HL-60 (cell line): ENCODE measurements at regions not wholly inside any gene's neighbourhood (a gene's known extent, or its start where the extent isn't known, plus 50 kb on each side); places are given as distances from the start of the nearest gene placed in this dataset.

Experiments used
- DNase-seq, 2 experiments: peaks; one replicate each; pipeline ENCODE4 v3.0.0-alpha.2; 2010 to 2020; ENCODE audit warnings: low read depth in 1 of 2, low spot score in 1 of 2
- H3K27ac ChIP-seq: fragments of 250-450 bp; sonication (Bioruptor Pico); replicated peaks from 2 replicates; pipeline ENCODE4 v1.5.1; 2020; ENCODE audit warnings: mild to moderate bottlenecking, moderate library complexity
- H3K27me3 ChIP-seq: fragments of 250-450 bp; sonication (Bioruptor Pico); 2 replicates; pipeline ENCODE4 v1.5.1; 2021; ENCODE audit warnings: mild to moderate bottlenecking, moderate library complexity; ENCODE audit not compliant: insufficient read depth, poor library complexity, severe bottlenecking
- H3K4me3 ChIP-seq: replicated peaks from 2 replicates; pipeline ENCODE4 v1.5.1; 2011; ENCODE audit warnings: mild to moderate bottlenecking, control low read depth, low read length; ENCODE audit not compliant: insufficient read depth
- CTCF ChIP-seq: IDR thresholded peaks from one replicate; pipeline ENCODE4 v1.5.1; 2011; ENCODE audit warnings: low read length, control low read depth, inconsistent platforms; ENCODE audit not compliant: insufficient read depth
- GABPA ChIP-seq: IDR thresholded peaks from 2 replicates; pipeline ENCODE4 v1.6.1; 2012; ENCODE audit warnings: low read depth
- POLR2AphosphoS5 ChIP-seq: IDR thresholded peaks from 2 replicates; pipeline ENCODE4 v1.6.1; 2012; ENCODE audit warnings: low read depth
- REST ChIP-seq: IDR thresholded peaks from 2 replicates; pipeline ENCODE4 v1.6.1; 2012; ENCODE audit warnings: low read depth; ENCODE audit not compliant: insufficient replicate concordance
- SPI1 ChIP-seq: IDR thresholded peaks from 2 replicates; pipeline ENCODE4 v1.6.1; 2012; ENCODE audit warnings: low read depth, mild to moderate bottlenecking, borderline replicate concordance

GRCh38 chr21:28789523-28789922, 203.2 kb downstream of the LTN1 start:
- no peak for DNase-seq
- no peaks in the 10 kb centered on the region for H3K27me3 ChIP-seq
- no peak overlapping the region for H3K4me3 ChIP-seq
- TF ChIP-seq REST, result no peak
- no peak for TF ChIP-seq GABPA
- no peak for TF ChIP-seq POLR2AphosphoS5
- TF ChIP-seq SPI1, result no peak
- TF ChIP-seq CTCF, result no peak
- H3K27ac ChIP-seq, result no peak overlapping the region

DNA sequence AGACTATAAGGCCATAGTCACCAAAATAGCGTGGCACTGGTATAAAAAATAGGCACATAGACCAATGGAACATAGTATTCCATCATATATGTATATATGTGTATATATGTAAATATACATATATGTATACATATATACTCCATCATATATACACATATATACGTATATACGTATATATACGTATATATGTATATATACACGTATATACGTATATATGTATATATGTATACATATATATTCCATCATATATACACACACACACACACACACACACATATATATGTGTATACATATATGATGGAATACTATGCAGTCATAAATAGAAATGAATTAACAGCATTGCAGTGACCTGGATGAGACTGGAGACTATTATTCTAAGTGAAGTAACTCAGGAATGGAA, 204.6 kb downstream of the LTN1 start:
- Histone ChIP-seq H3K4me3 (no peak overlapping the region), H3K27me3 (no peaks in the 10 kb centered on the region), H3K27ac (no peak overlapping the region)
- TF ChIP-seq CTCF (no peak), POLR2AphosphoS5 (no peak), SPI1 (no peak), REST (no peak), GABPA (no peak)
- no peak for DNase-seq

GRCh38 chr21:28783641-28784185, 209.0 kb downstream of the LTN1 start:
- H3K27me3 ChIP-seq, result no peaks in the 10 kb centered on the region
- DNase-seq, result no peak
- H3K27ac ChIP-seq, result no peak overlapping the region
- TF ChIP-seq SPI1 (no peak), POLR2AphosphoS5 (no peak), CTCF (no peak), REST (no peak), GABPA (no peak)
- H3K4me3 ChIP-seq, result no peak overlapping the region
